ENCODE measurements at regions not wholly inside any gene's neighbourhood (a gene's known extent, or its start where the extent isn't known, plus 50 kb on each side); places are given as distances from the start of the nearest gene placed in this dataset.
"Not testable (repeated sequence)": the region's sequence is repeated elsewhere in the genome, so short reads cannot be mapped to it uniquely, and the experiment has no call there.

GRCh38 chr15:70514251-70514650 lies 249.1 kb downstream of the UACA start:
- Histone ChIP-seq H3K4me3 (no peak overlapping the region), H3K27me3 (no peaks in the 10 kb centered on the region), H3K4me1 (ENCODE audit: insufficient read depth) (no peaks in the 10 kb centered on the region), H3K27ac (no peak overlapping the region), H3K9me3 (no peaks in the 10 kb centered on the region), H3K36me3 (no peaks in the 10 kb centered on the region)
- intact Hi-C loops (cut with DNase I) = no loop called here
- TF ChIP-seq EP300 (IDR thresholded peaks at IDR 0.05) (no peak), POLR2A (IDR thresholded peaks at IDR 0.05) (no peak)
- no peak for DNase-seq
- 91 to 94% (median 92%) methylated on average over 7 of the region's 7 CpGs for WGBS, 3 donors

- no peak overlapping the region for H3K4me3 ChIP-seq
- TF ChIP-seq EP300 (IDR thresholded peaks at IDR 0.05) (no peak), CTCF (IDR thresholded peaks at IDR 0.05) (no peak)
- 79 to 86% (median 82%) methylated on average over 4 of the region's 4 CpGs for WGBS, 3 donors
Measured at GRCh38 chr15:70513819-70514218, 249.5 kb downstream of the UACA start.

GRCh38 chr15:70512772-70513362 lies 250.5 kb downstream of the UACA start:
- TF ChIP-seq CTCF (IDR thresholded peaks at IDR 0.05) (no peak), EP300 (IDR thresholded peaks at IDR 0.05) (no peak), POLR2A (IDR thresholded peaks at IDR 0.05) (no peak)
- intact Hi-C loops (cut with DNase I) = no loop called here
- Histone ChIP-seq H3K27me3 (no peaks in the 10 kb centered on the region), H3K9me3 (no peaks in the 10 kb centered on the region), H3K4me3 (no peak overlapping the region), H3K4me1 (ENCODE audit: insufficient read depth) (no peaks in the 10 kb centered on the region), H3K27ac (no peak overlapping the region), H3K36me3 (no peaks in the 10 kb centered on the region)
- DNase-seq = no peak
- 79 to 86% (median 84%) methylated on average over 8 of the region's 8 CpGs for WGBS, 3 donors

More at GRCh38 chr15:70513819-70514218, 249.5 kb downstream of the UACA start:
- no peaks in the 10 kb centered on the region for H3K4me1 ChIP-seq (ENCODE audit: insufficient read depth)
- no peak overlapping the region for H3K27ac ChIP-seq
- H3K36me3 ChIP-seq = no peaks in the 10 kb centered on the region
- H3K27me3 ChIP-seq = no peaks in the 10 kb centered on the region
- no peaks in the 10 kb centered on the region for H3K9me3 ChIP-seq
- no peak for DNase-seq
- intact Hi-C loops (cut with DNase I) = no loop called here

- H3K4me1 ChIP-seq (ENCODE audit: insufficient read depth); H3K27ac ChIP-seq; intact Hi-C loops (cut with DNase I); DNase-seq; H3K27me3 ChIP-seq; H3K4me3 ChIP-seq; H3K9me3 ChIP-seq; H3K36me3 ChIP-seq: not testable (repeated sequence)
- 76 to 81% (median 80%) methylated on average over 2 of the region's 2 CpGs for WGBS, 3 donors
Measured at GRCh38 chr15:70511972-70512587, 251.3 kb downstream of the UACA start.

- TF ChIP-seq CTCF (IDR thresholded peaks at IDR 0.05) (no peak), EP300 (IDR thresholded peaks at IDR 0.05) (no peak), POLR2A (IDR thresholded peaks at IDR 0.05) (no peak)
- H3K36me3 ChIP-seq = no peaks in the 10 kb centered on the region
- no peaks in the 10 kb centered on the region for H3K9me3 ChIP-seq
- H3K27ac ChIP-seq = no peak overlapping the region
- 95 to 96% (median 95%) methylated on average over 2 of the region's 2 CpGs for WGBS, 3 donors
- intact Hi-C loops (cut with DNase I) = no loop called here
- no peak for DNase-seq
- no peaks in the 10 kb centered on the region for H3K27me3 ChIP-seq
- no peak overlapping the region for H3K4me3 ChIP-seq
- peaks cover 6% of the 10 kb centered on the region for H3K4me1 ChIP-seq (ENCODE audit: insufficient read depth)
Measured at GRCh38 chr15:70510433-70510832, 252.9 kb downstream of the UACA start.
